ENCODE measurements at regions not wholly inside any gene's neighbourhood (a gene's known extent, or its start where the extent isn't known, plus 50 kb on each side); places are given as distances from the start of the nearest gene placed in this dataset.
"Not testable (repeated sequence)": the region's sequence is repeated elsewhere in the genome, so short reads cannot be mapped to it uniquely, and the experiment has no call there.

GRCh38 chr16:21542075-21542474 lies 57.3 kb upstream of the METTL9 start:
- not testable (repeated sequence) for TF ChIP-seq POLR2A, CTCF (IDR thresholded peaks at IDR 0.05)

Measured in vagina (tissue), 2 donors.